ENCODE measurements at regions not wholly inside any gene's neighbourhood (a gene's known extent, or its start where the extent isn't known, plus 50 kb on each side); places are given as distances from the start of the nearest gene placed in this dataset.

DNA sequence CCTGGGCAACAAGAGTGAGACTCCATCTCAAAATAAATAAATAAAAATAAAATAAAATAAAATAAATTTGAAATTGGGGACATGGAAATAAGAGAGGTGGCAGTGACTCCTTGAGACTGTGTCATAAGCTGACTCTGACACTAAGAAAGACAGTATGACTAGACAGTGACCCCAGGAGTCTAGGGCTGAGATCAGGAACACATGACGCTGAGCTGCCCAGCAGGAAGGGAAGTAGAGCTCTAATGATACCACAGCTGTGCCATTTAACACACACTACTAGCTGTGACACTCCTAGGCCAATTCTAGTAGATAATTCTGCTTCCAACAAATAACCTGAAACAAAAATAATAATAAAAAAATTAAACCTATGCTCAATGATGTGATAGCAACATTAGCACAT, 293.0 kb downstream of the SEC61B start:
- no peak overlapping the region for H3K4me2 ChIP-seq (ENCODE audit: low read depth, low read length, poor library complexity, severe bottlenecking)
- no peaks in the 10 kb centered on the region for H4K20me1 ChIP-seq (ENCODE audit: insufficient read depth, low read length, poor library complexity, severe bottlenecking)
- H3K27me3 ChIP-seq (ENCODE audit: insufficient read depth, low read length, poor library complexity, severe bottlenecking): no peaks in the 10 kb centered on the region
- no peak overlapping the region for H3K4me3 ChIP-seq (ENCODE audit: low read length, poor library complexity, severe bottlenecking)
- H3K9me3 ChIP-seq (ENCODE audit: insufficient read depth, low read depth, low read length): no peaks in the 10 kb centered on the region
- H3F3A ChIP-seq (ENCODE audit: low read depth): no peaks in the 10 kb centered on the region
- no peaks in the 10 kb centered on the region for H3K4me1 ChIP-seq (ENCODE audit: insufficient read depth, low read length, poor library complexity, severe bottlenecking)
- no peak for TF ChIP-seq EZH2phosphoT487 (IDR thresholded peaks at IDR 0.05; ENCODE audit: borderline replicate concordance)
- TF ChIP-seq, protein P1, sequence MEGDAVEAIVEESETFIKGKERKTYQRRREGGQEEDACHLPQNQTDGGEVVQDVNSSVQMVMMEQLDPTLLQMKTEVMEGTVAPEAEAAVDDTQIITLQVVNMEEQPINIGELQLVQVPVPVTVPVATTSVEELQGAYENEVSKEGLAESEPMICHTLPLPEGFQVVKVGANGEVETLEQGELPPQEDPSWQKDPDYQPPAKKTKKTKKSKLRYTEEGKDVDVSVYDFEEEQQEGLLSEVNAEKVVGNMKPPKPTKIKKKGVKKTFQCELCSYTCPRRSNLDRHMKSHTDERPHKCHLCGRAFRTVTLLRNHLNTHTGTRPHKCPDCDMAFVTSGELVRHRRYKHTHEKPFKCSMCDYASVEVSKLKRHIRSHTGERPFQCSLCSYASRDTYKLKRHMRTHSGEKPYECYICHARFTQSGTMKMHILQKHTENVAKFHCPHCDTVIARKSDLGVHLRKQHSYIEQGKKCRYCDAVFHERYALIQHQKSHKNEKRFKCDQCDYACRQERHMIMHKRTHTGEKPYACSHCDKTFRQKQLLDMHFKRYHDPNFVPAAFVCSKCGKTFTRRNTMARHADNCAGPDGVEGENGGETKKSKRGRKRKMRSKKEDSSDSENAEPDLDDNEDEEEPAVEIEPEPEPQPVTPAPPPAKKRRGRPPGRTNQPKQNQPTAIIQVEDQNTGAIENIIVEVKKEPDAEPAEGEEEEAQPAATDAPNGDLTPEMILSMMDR (conservative IDR thresholded peaks at IDR 0.05; ENCODE audit: low read length): no peak
- no peaks in the 10 kb centered on the region for H3K36me3 ChIP-seq (ENCODE audit: insufficient read depth, low read length)
- no peak overlapping the region for H3K9ac ChIP-seq (ENCODE audit: low read depth, low read length, poor library complexity, severe bottlenecking)
- no peaks in the 10 kb centered on the region for H3K9me2 ChIP-seq (replicated peaks; ENCODE audit: low read depth, low read length)
- H2AFZ ChIP-seq (ENCODE audit: low read length): no peak overlapping the region
- H3K79me2 ChIP-seq (ENCODE audit: insufficient read depth, low read length): no peaks in the 10 kb centered on the region

DNA sequence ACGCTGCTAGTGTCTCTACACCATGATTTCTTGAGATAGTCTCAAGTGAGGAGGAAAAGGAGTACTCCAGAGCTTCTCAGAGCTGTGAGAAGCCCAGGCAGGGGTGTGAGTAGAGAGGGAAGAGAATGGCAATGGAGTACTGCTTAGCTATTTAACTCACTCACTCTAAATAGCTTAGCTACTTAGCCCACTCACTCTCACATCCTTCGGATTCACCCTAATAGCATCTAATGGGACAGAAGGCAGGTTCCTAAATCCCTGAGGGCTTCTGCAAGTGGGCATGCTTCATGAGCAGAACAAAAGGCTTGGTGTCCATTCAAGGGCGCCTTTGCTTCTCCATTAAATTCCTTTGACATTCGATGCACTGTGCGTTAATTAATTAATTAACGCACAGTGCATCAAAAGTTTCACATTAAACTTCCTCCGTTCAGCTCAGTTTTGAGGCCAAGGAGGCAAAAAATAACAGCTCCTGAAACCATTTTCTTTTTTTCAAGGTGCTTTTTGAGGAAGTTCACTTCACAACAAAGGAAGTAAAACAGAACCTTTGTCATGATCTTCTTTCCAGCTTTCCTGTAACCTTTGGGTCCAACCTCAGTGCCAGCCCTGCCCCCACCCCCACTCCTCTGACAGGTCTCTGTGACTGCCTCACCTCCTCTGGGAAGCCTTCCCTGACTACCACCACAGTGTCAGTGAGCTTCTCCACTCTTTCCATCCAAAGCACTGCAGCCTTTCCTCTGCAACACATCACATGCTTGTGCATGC, 294.0 kb downstream of the SEC61B start:
- H3K4me1 ChIP-seq (ENCODE audit: insufficient read depth, low read length, poor library complexity, severe bottlenecking): no peaks in the 10 kb centered on the region
- H3K9me2 ChIP-seq (replicated peaks; ENCODE audit: low read depth, low read length): no peaks in the 10 kb centered on the region
- H3K79me2 ChIP-seq (ENCODE audit: insufficient read depth, low read length): no peaks in the 10 kb centered on the region
- H3K9me3 ChIP-seq (ENCODE audit: insufficient read depth, low read depth, low read length): no peaks in the 10 kb centered on the region
- H3K4me2 ChIP-seq (ENCODE audit: low read depth, low read length, poor library complexity, severe bottlenecking): no peak overlapping the region
- no peaks in the 10 kb centered on the region for H4K20me1 ChIP-seq (ENCODE audit: insufficient read depth, low read length, poor library complexity, severe bottlenecking)
- no peaks in the 10 kb centered on the region for H3K36me3 ChIP-seq (ENCODE audit: insufficient read depth, low read length)
- no peak for TF ChIP-seq EZH2phosphoT487 (IDR thresholded peaks at IDR 0.05; ENCODE audit: borderline replicate concordance)
- TF ChIP-seq, protein P1 (conservative IDR thresholded peaks at IDR 0.05; ENCODE audit: low read length): no peak
- no peak overlapping the region for H3K9ac ChIP-seq (ENCODE audit: low read depth, low read length, poor library complexity, severe bottlenecking)
- H3K4me3 ChIP-seq (ENCODE audit: low read length, poor library complexity, severe bottlenecking): no peak overlapping the region
- no peaks in the 10 kb centered on the region for H3F3A ChIP-seq (ENCODE audit: low read depth)
- no peaks in the 10 kb centered on the region for H3K27me3 ChIP-seq (ENCODE audit: insufficient read depth, low read length, poor library complexity, severe bottlenecking)
- no peak overlapping the region for H2AFZ ChIP-seq (ENCODE audit: low read length)

DNA sequence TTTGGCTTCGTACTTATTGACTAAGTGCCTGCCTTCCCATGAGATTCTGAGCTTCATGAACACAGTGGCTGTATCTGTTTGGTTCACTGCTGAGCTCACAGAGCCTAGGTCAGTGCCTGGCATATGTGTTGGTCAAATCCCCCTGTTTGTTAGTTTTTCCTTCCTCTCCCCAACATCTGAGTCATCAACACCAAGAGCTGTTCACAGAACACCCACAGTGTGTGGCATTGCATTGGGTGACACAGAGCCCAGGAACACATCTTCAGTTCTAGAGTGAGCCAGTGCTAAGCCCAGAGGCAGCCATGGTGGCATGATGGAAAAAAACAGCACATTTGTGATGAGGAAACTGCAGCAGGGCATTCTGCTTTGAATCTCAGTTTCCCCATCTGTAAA, 294.6 kb downstream of the SEC61B start:
- H3K4me2 ChIP-seq (ENCODE audit: low read depth, low read length, poor library complexity, severe bottlenecking): no peak overlapping the region
- H3K9me2 ChIP-seq (replicated peaks; ENCODE audit: low read depth, low read length): no peaks in the 10 kb centered on the region
- H3K9ac ChIP-seq (ENCODE audit: low read depth, low read length, poor library complexity, severe bottlenecking): no peak overlapping the region
- H3K79me2 ChIP-seq (ENCODE audit: insufficient read depth, low read length): no peaks in the 10 kb centered on the region
- H3K27me3 ChIP-seq (ENCODE audit: insufficient read depth, low read length, poor library complexity, severe bottlenecking): no peaks in the 10 kb centered on the region
- no peak overlapping the region for H3K4me3 ChIP-seq (ENCODE audit: low read length, poor library complexity, severe bottlenecking)
- TF ChIP-seq, protein P1 (conservative IDR thresholded peaks at IDR 0.05; ENCODE audit: low read length): no peak
- no peak for TF ChIP-seq EZH2phosphoT487 (IDR thresholded peaks at IDR 0.05; ENCODE audit: borderline replicate concordance)
- H3K4me1 ChIP-seq (ENCODE audit: insufficient read depth, low read length, poor library complexity, severe bottlenecking): no peaks in the 10 kb centered on the region
- H3K9me3 ChIP-seq (ENCODE audit: insufficient read depth, low read depth, low read length): no peaks in the 10 kb centered on the region
- no peaks in the 10 kb centered on the region for H3K36me3 ChIP-seq (ENCODE audit: insufficient read depth, low read length)
- no peaks in the 10 kb centered on the region for H4K20me1 ChIP-seq (ENCODE audit: insufficient read depth, low read length, poor library complexity, severe bottlenecking)
- H3F3A ChIP-seq (ENCODE audit: low read depth): no peaks in the 10 kb centered on the region
- H2AFZ ChIP-seq (ENCODE audit: low read length): no peak overlapping the region
